ENCODE measurements at regions not wholly inside any gene's neighbourhood (a gene's known extent, or its start where the extent isn't known, plus 50 kb on each side); places are given as distances from the start of the nearest gene placed in this dataset.

GRCh38 chr13:91292630-91293221 lies 54.8 kb upstream of the MIR17HG start:
- peak; percentile 33 for DNase-seq

GRCh38 chr13:91295712-91296410 lies 51.6 kb upstream of the MIR17HG start:
- DNase-seq: no peak

GRCh38 chr13:91297503-91297902 lies 50.0 kb upstream of the MIR17HG start:
- no peak for DNase-seq

All from NCI-H1092 (cell line).